A673 (cell line): ENCODE measurements at regions not wholly inside any gene's neighbourhood (a gene's known extent, or its start where the extent isn't known, plus 50 kb on each side); places are given as distances from the start of the nearest gene placed in this dataset.
A peak's percentile ranks its signal among the peaks of the same experiment; 100 is the strongest.

Experiments used
- BruUV-seq: library from RNA; stranded (reverse); fragments of 400-500 nt; replicated peaks from 2 replicates; lab custom pipeline; 2021; lab: Mats Ljungman, UMichigan
- CTCF ChIA-PET: fragments of 300-600 bp; sonication (Branson Sonifier 250); formaldehyde crosslinking; loops from one replicate; lab custom pipeline; 2022; ENCODE audit warnings: antibody characterized with exemption; lab: Charles Lee
- POLR2A ChIA-PET: fragments of 300-600 bp; sonication (Branson Sonifier 250); formaldehyde crosslinking; loops from one replicate; lab custom pipeline; 2022; ENCODE audit warnings: antibody characterized with exemption; ENCODE audit not compliant: low non-redundant PET; lab: Charles Lee
- DNase-seq: peaks from one replicate; pipeline ENCODE4 v3.0.0-alpha.2; 2015; ENCODE audit warnings: low spot score
- H3K27ac ChIP-seq: fragments of 200-600 bp; sonication (generic); 2 replicates; pipeline ENCODE4 v1.5.1; 2016; ENCODE audit warnings: mixed run types, low read depth, mild to moderate bottlenecking, mixed read lengths, antibody characterized with exemption, low read length; ENCODE audit not compliant: poor library complexity, severe bottlenecking
- H3K27me3 ChIP-seq: fragments of 200-600 bp; sonication (generic); replicated peaks from 2 replicates; pipeline ENCODE4 v1.6.1; 2017; ENCODE audit warnings: mixed run types, low read depth, mild to moderate bottlenecking, mixed read lengths, antibody characterized with exemption, low read length; ENCODE audit not compliant: insufficient read depth, poor library complexity
- H3K36me3 ChIP-seq: fragments of 200-600 bp; sonication (generic); 2 replicates; pipeline ENCODE4 v1.6.1; 2016; ENCODE audit warnings: mixed run types, mild to moderate bottlenecking, mixed read lengths, antibody characterized with exemption, low read length; ENCODE audit not compliant: insufficient read depth, poor library complexity, severe bottlenecking
- H3K4me1 ChIP-seq: fragments of 200-600 bp; sonication (generic); 2 replicates; pipeline ENCODE4 v1.6.1; 2017; ENCODE audit warnings: mixed run types, mild to moderate bottlenecking, mixed read lengths, antibody characterized with exemption, low read length; ENCODE audit not compliant: insufficient read depth, poor library complexity, severe bottlenecking
- H3K4me3 ChIP-seq: fragments of 200-600 bp; sonication (generic); 2 replicates; pipeline ENCODE4 v1.5.1; 2016; ENCODE audit warnings: low read depth, mixed run types, mild to moderate bottlenecking, mixed read lengths, low read length; ENCODE audit not compliant: poor library complexity, severe bottlenecking
- H3K9me3 ChIP-seq: fragments of 200-600 bp; sonication (generic); 2 replicates; pipeline ENCODE4 v1.6.1; 2016; ENCODE audit warnings: mixed run types, low read depth, mild to moderate bottlenecking, mixed read lengths, antibody characterized with exemption, low read length; ENCODE audit not compliant: poor library complexity, severe bottlenecking
- EZH2 ChIP-seq: fragments of 200-600 bp; sonication (generic); IDR thresholded peaks from 2 replicates; pipeline ENCODE4 v1.6.1; 2017; ENCODE audit warnings: borderline replicate concordance, low read depth, mild to moderate bottlenecking, mixed read lengths, antibody characterized with exemption, low read length; ENCODE audit not compliant: poor library complexity, severe bottlenecking
- intact Hi-C: fragments of 100-400 bp; cut with micrococcal nuclease; formaldehyde crosslinking; loops from one replicate; pipeline ENCODE4 v1.10.0; 2022; ENCODE audit not compliant: unreplicated experiment
- TF ChIP-seq, protein P1 (sequence below): fragments of 300-800, 200-600 bp; sonication (generic); conservative IDR thresholded peaks from 2 replicates; pipeline ENCODE4 v1.5.1; 2017; ENCODE audit warnings: low read depth, mild to moderate bottlenecking, antibody characterized with exemption, low read length, moderate library complexity, mixed read lengths

GRCh38 chr20:18981962-18982539 is 168.5 kb downstream of the SCP2D1 start:
- no TSS peak for BruUV-seq
- H3K27ac ChIP-seq: no peak overlapping the region
- TF ChIP-seq EZH2: no peak
- TF ChIP-seq, protein P1, sequence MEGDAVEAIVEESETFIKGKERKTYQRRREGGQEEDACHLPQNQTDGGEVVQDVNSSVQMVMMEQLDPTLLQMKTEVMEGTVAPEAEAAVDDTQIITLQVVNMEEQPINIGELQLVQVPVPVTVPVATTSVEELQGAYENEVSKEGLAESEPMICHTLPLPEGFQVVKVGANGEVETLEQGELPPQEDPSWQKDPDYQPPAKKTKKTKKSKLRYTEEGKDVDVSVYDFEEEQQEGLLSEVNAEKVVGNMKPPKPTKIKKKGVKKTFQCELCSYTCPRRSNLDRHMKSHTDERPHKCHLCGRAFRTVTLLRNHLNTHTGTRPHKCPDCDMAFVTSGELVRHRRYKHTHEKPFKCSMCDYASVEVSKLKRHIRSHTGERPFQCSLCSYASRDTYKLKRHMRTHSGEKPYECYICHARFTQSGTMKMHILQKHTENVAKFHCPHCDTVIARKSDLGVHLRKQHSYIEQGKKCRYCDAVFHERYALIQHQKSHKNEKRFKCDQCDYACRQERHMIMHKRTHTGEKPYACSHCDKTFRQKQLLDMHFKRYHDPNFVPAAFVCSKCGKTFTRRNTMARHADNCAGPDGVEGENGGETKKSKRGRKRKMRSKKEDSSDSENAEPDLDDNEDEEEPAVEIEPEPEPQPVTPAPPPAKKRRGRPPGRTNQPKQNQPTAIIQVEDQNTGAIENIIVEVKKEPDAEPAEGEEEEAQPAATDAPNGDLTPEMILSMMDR: no peak
- CTCF ChIA-PET: no interaction called here
- no peak for DNase-seq
- no peaks in the 10 kb centered on the region for H3K9me3 ChIP-seq
- POLR2A ChIA-PET: no interaction called here
- no peak overlapping the region for H3K4me3 ChIP-seq
- intact Hi-C loops: no loop called here
- no peaks in the 10 kb centered on the region for H3K36me3 ChIP-seq
- H3K27me3 ChIP-seq: no peaks in the 10 kb centered on the region
- no peaks in the 10 kb centered on the region for H3K4me1 ChIP-seq

DNA sequence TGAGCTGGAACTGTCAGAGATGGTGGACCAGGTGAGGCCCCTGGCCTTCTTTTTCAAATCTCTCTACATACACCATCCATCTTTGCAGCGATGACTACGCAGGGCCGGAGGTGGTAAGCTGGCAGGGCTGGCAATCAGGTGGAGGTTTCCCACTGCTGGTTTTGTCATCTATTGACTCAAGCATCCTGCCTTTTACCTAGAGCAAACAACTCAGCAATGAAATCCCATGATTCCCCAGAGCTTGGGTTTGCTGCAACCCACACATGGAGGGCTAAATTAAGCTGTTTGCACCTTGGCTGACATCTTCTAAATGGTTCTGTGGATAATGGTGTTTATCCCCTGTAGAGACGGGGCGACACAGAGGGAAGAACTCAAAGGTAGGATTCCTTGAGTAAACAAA is 170.2 kb downstream of the SCP2D1 start:
- no TSS peak for BruUV-seq

GRCh38 chr20:18984238-18985200 is 170.9 kb downstream of the SCP2D1 start:
- POLR2A ChIA-PET: no interaction called here
- BruUV-seq: no TSS peak
- Histone ChIP-seq H3K4me1 (no peaks in the 10 kb centered on the region), H3K36me3 (no peaks in the 10 kb centered on the region), H3K27me3 (no peaks in the 10 kb centered on the region), H3K4me3 (no peak overlapping the region), H3K27ac (no peak overlapping the region), H3K9me3 (no peaks in the 10 kb centered on the region)
- intact Hi-C loops: no loop called here
- peak; percentile 31 for DNase-seq
- TF ChIP-seq, protein P1: no peak
- TF ChIP-seq EZH2: no peak
- CTCF ChIA-PET: interaction anchor here (0.5 kb wide), 1 partner anchor 114 kb away, joined by 3 read pairs; no protein-coding TSS in a partner anchor

More for the DNA sequence above, 170.2 kb downstream of the SCP2D1 start:
- no peak overlapping the region for H3K4me3 ChIP-seq
- no peaks in the 10 kb centered on the region for H3K27me3 ChIP-seq
- no peaks in the 10 kb centered on the region for H3K36me3 ChIP-seq
- ChIA-PET POLR2A (no interaction called here), CTCF (no interaction called here)
- H3K4me1 ChIP-seq: no peaks in the 10 kb centered on the region
- no peaks in the 10 kb centered on the region for H3K9me3 ChIP-seq
- intact Hi-C loops: no loop called here
- DNase-seq: no peak
- TF ChIP-seq, protein P1: no peak
- no peak for TF ChIP-seq EZH2
- no peak overlapping the region for H3K27ac ChIP-seq
